GM06990 (cell line): ENCODE measurements at regions not wholly inside any gene's neighbourhood (a gene's known extent, or its start where the extent isn't known, plus 50 kb on each side); places are given as distances from the start of the nearest gene placed in this dataset.

Experiments used
- DNase-seq: peaks from one replicate; pipeline ENCODE4 v3.0.0-alpha.2; 2011; ENCODE audit not compliant: insufficient read length; ENCODE audit errors: extremely low read depth
- H3K27me3 ChIP-seq: replicated peaks from 2 replicates; pipeline ENCODE4 v1.6.0; 2011; ENCODE audit warnings: low read length; ENCODE audit not compliant: control insufficient read depth, insufficient read depth
- H3K36me3 ChIP-seq: 2 replicates; pipeline ENCODE4 v1.5.1; 2011; ENCODE audit warnings: low read length; ENCODE audit not compliant: control insufficient read depth, insufficient read depth
- H3K4me3 ChIP-seq: replicated peaks from 2 replicates; pipeline ENCODE4 v1.5.1; 2011; ENCODE audit warnings: low read depth, mild to moderate bottlenecking, control low read depth, low read length
- CTCF ChIP-seq: IDR thresholded peaks from 2 replicates; pipeline ENCODE4 v1.5.1; 2011; ENCODE audit warnings: low read length, control low read depth, mild to moderate bottlenecking, inconsistent platforms; ENCODE audit not compliant: insufficient read depth, poor library complexity, severe bottlenecking

GRCh38 chr4:163217505-163217904 is 50.8 kb upstream of the NAF1 start:
- DNase-seq = no peak
- Histone ChIP-seq H3K4me3 (no peak overlapping the region), H3K36me3 (no peaks in the 10 kb centered on the region), H3K27me3 (no peaks in the 10 kb centered on the region)
- no peak for TF ChIP-seq CTCF
